NCI-H128 (cell line): ENCODE measurements at regions not wholly inside any gene's neighbourhood (a gene's known extent, or its start where the extent isn't known, plus 50 kb on each side); places are given as distances from the start of the nearest gene placed in this dataset.
"Not testable (repeated sequence)": the region's sequence is repeated elsewhere in the genome, so short reads cannot be mapped to it uniquely, and the experiment has no call there.

Source experiments
- DNase-seq: peaks from one replicate; lab custom pipeline; 2025; ENCODE audit not compliant: unreplicated experiment; lab: John Stamatoyannopoulos, UW

GRCh38 chr6:79431537-79431933, 105.7 kb downstream of the LCA5 start:
- no peak for DNase-seq

GRCh38 chr6:79430913-79431536, 106.2 kb downstream of the LCA5 start:
- no peak for DNase-seq

GRCh38 chr6:79427721-79428120, 109.5 kb downstream of the LCA5 start:
- no peak for DNase-seq

GRCh38 chr6:79426625-79427278, 110.5 kb downstream of the LCA5 start:
- no peak for DNase-seq

- no peak for DNase-seq
Measured at GRCh38 chr6:79425589-79426311, 111.5 kb downstream of the LCA5 start.

GRCh38 chr6:79423216-79423615, 114.0 kb downstream of the LCA5 start:
- no peak for DNase-seq

- DNase-seq, result no peak
Measured at GRCh38 chr6:79422666-79423065, 114.6 kb downstream of the LCA5 start.

GRCh38 chr6:79421707-79422484, 115.3 kb downstream of the LCA5 start:
- peak; percentile 70 for DNase-seq

GRCh38 chr6:79421001-79421411, 116.2 kb downstream of the LCA5 start:
- DNase-seq, result no peak

- DNase-seq, result no peak
Measured at GRCh38 chr6:79420054-79420453, 117.2 kb downstream of the LCA5 start.

- DNase-seq, result no peak
Measured at GRCh38 chr6:79416931-79417330, 120.3 kb downstream of the LCA5 start.

- DNase-seq, result no peak
Measured at GRCh38 chr6:79413562-79414002, 123.6 kb downstream of the LCA5 start.

- no peak for DNase-seq
Measured at GRCh38 chr6:79410806-79411205, 126.4 kb downstream of the LCA5 start.

GRCh38 chr6:79408256-79408974, 128.8 kb downstream of the LCA5 start:
- DNase-seq, result no peak

- no peak for DNase-seq
Measured at GRCh38 chr6:79404677-79405076, 132.6 kb downstream of the LCA5 start.

GRCh38 chr6:79404261-79404660, 133.0 kb downstream of the LCA5 start:
- no peak for DNase-seq

GRCh38 chr6:79403563-79403962, 133.7 kb downstream of the LCA5 start:
- no peak for DNase-seq

GRCh38 chr6:79403086-79403485, 134.1 kb downstream of the LCA5 start:
- DNase-seq, result no peak

- no peak for DNase-seq
Measured at GRCh38 chr6:79399499-79399898, 137.7 kb downstream of the LCA5 start.

GRCh38 chr6:79398617-79399016, 138.6 kb downstream of the LCA5 start:
- DNase-seq, result not testable (repeated sequence)

GRCh38 chr6:79396625-79397024, 140.6 kb downstream of the LCA5 start:
- no peak for DNase-seq
